ENCODE measurements at regions not wholly inside any gene's neighbourhood (a gene's known extent, or its start where the extent isn't known, plus 50 kb on each side); places are given as distances from the start of the nearest gene placed in this dataset.

DNA sequence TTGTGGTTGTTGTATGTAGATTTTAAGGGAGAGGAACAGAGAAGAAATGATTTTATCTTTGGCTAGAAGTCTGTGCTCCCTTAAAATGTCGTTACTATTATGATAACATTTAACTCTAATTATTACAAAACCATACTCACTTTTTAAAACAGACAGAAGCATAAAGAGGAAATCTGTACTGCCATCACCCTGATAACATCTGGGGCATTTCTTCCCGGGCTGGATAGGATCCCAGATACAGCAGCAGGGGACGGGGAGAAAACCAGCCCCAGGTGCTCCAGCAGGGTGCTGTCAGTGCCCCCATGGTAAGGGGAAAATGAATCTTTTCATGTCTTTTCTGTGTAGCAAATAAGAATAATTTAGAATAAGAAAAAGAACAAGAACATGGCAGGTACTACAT, 139.4 kb upstream of the IRX6 start:
- TF ChIP-seq POLR2A (IDR thresholded peaks at IDR 0.05; ENCODE audit: low read depth, low read length) (no peak), POLR2AphosphoS5 (IDR thresholded peaks at IDR 0.05; ENCODE audit: insufficient read depth, low read depth, low read length) (no peak), MYC (IDR thresholded peaks at IDR 0.05; ENCODE audit: low read depth, low read length) (no peak), JUN (IDR thresholded peaks at IDR 0.05; ENCODE audit: borderline replicate concordance, insufficient read depth, insufficient read length, low read depth) (no peak), EZH2 (IDR thresholded peaks at IDR 0.05; ENCODE audit: borderline replicate concordance, low read depth, low read length, severe bottlenecking) (no peak)
- TF ChIP-seq, protein P1, sequence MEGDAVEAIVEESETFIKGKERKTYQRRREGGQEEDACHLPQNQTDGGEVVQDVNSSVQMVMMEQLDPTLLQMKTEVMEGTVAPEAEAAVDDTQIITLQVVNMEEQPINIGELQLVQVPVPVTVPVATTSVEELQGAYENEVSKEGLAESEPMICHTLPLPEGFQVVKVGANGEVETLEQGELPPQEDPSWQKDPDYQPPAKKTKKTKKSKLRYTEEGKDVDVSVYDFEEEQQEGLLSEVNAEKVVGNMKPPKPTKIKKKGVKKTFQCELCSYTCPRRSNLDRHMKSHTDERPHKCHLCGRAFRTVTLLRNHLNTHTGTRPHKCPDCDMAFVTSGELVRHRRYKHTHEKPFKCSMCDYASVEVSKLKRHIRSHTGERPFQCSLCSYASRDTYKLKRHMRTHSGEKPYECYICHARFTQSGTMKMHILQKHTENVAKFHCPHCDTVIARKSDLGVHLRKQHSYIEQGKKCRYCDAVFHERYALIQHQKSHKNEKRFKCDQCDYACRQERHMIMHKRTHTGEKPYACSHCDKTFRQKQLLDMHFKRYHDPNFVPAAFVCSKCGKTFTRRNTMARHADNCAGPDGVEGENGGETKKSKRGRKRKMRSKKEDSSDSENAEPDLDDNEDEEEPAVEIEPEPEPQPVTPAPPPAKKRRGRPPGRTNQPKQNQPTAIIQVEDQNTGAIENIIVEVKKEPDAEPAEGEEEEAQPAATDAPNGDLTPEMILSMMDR (IDR thresholded peaks at IDR 0.05; ENCODE audit: extremely low read depth in 1 of 2, insufficient read depth in 1 of 2, low read depth in 1 of 2, low read length in 2 of 2), result no peak

Measured in endothelial cell of umbilical vein (primary cell).